COR-L47 (cell line): ENCODE measurements at regions not wholly inside any gene's neighbourhood (a gene's known extent, or its start where the extent isn't known, plus 50 kb on each side); places are given as distances from the start of the nearest gene placed in this dataset.
"Not testable (repeated sequence)": the region's sequence is repeated elsewhere in the genome, so short reads cannot be mapped to it uniquely, and the experiment has no call there.

Experiments
- DNase-seq: peaks from one replicate; lab custom pipeline; 2025; lab: John Stamatoyannopoulos, UW

- DNase-seq = no peak
These were observed 117.7 kb upstream of the WSCD1 start for GRCh38 chr17:5952518-5952917.

- DNase-seq = no peak
These were observed 114.4 kb upstream of the WSCD1 start for GRCh38 chr17:5955764-5956163.

GRCh38 chr17:5958850-5959249 is 111.3 kb upstream of the WSCD1 start:
- no peak for DNase-seq

- DNase-seq = no peak
These were observed 107.8 kb upstream of the WSCD1 start for GRCh38 chr17:5962371-5962770.

- DNase-seq = peak; percentile 20
These were observed 98.2 kb upstream of the WSCD1 start for GRCh38 chr17:5971969-5972368.

GRCh38 chr17:5973410-5973809 is 96.8 kb upstream of the WSCD1 start:
- no peak for DNase-seq

- DNase-seq = no peak
These were observed 94.5 kb upstream of the WSCD1 start for GRCh38 chr17:5975661-5976060.

- no peak for DNase-seq
These were observed 93.9 kb upstream of the WSCD1 start for GRCh38 chr17:5976251-5976650.

GRCh38 chr17:5978496-5978895 is 91.7 kb upstream of the WSCD1 start:
- no peak for DNase-seq

- no peak for DNase-seq
These were observed 89.2 kb upstream of the WSCD1 start for GRCh38 chr17:5980941-5981340.

GRCh38 chr17:5986644-5987043 is 83.5 kb upstream of the WSCD1 start:
- no peak for DNase-seq

- no peak for DNase-seq
These were observed 69.8 kb upstream of the WSCD1 start for GRCh38 chr17:6000426-6000825.

GRCh38 chr17:6003221-6003620 is 67.0 kb upstream of the WSCD1 start:
- not testable (repeated sequence) for DNase-seq

GRCh38 chr17:6005939-6006338 is 64.2 kb upstream of the WSCD1 start:
- DNase-seq = no peak

GRCh38 chr17:6011206-6011605 is 59.0 kb upstream of the WSCD1 start:
- no peak for DNase-seq

GRCh38 chr17:6018788-6019187 is 51.4 kb upstream of the WSCD1 start:
- DNase-seq = no peak

GRCh38 chr17:6019959-6020358 is 50.2 kb upstream of the WSCD1 start:
- DNase-seq = no peak

- no peak for DNase-seq
These were observed 49.7 kb upstream of the WSCD1 start for GRCh38 chr17:6020376-6021010.
